HepG2 (cell line): ENCODE measurements at regions not wholly inside any gene's neighbourhood (a gene's known extent, or its start where the extent isn't known, plus 50 kb on each side); places are given as distances from the start of the nearest gene placed in this dataset.

ENCODE experiments used
- ARID5B ChIP-seq: IDR thresholded peaks from 2 replicates; pipeline ENCODE4 v1.4.0; 2020; ENCODE audit warnings: mild to moderate bottlenecking, missing genetic modification reagents
- ATF4 ChIP-seq, 2 experiments: fragments of 450-650 bp in 1 of 2; sonication (generic) in 1 of 2; formaldehyde crosslinking; IDR thresholded peaks; 2 replicates each; pipeline versions ENCODE4 v1.5.0 to v1.8.0; 2020 to 2022; ENCODE audit warnings: mild to moderate bottlenecking in 1 of 2, missing genetic modification reagents in 1 of 2
- BCL6 ChIP-seq: IDR thresholded peaks from 2 replicates; pipeline ENCODE4 v1.6.1; 2016; ENCODE audit warnings: missing genetic modification reagents, missing compliant biosample characterization
- BORCS8-MEF2B ChIP-seq: sonication (generic); formaldehyde crosslinking; IDR thresholded peaks from 2 replicates; pipeline ENCODE4 v1.8.0; 2022; ENCODE audit warnings: mild to moderate bottlenecking, missing genetic modification reagents
- ELF1 ChIP-seq: sonication (generic); formaldehyde crosslinking; IDR thresholded peaks from 2 replicates; pipeline ENCODE4 v1.4.0; 2020; ENCODE audit warnings: missing genetic modification reagents
- FIP1L1 ChIP-seq: fragments of 200-400 bp; formaldehyde crosslinking; IDR thresholded peaks from 2 replicates; pipeline ENCODE4 v1.6.1; 2018; ENCODE audit warnings: low read depth, mild to moderate bottlenecking, low read length, moderate library complexity, borderline replicate concordance; ENCODE audit not compliant: insufficient read depth
- GATAD1 ChIP-seq: IDR thresholded peaks from 2 replicates; pipeline ENCODE4 v1.6.1; 2016; ENCODE audit warnings: missing genetic modification reagents, missing compliant biosample characterization
- GFI1 ChIP-seq: sonication (generic); formaldehyde crosslinking; IDR thresholded peaks from 2 replicates; pipeline ENCODE4 v1.5.0; 2020; ENCODE audit warnings: missing genetic modification reagents, mild to moderate bottlenecking, borderline replicate concordance
- HNRNPUL1 ChIP-seq: fragments of 200-400 bp; formaldehyde crosslinking; IDR thresholded peaks from 2 replicates; pipeline ENCODE4 v1.6.1; 2017; ENCODE audit warnings: low read depth, mild to moderate bottlenecking, low read length, moderate library complexity
- HOMEZ ChIP-seq: IDR thresholded peaks from 2 replicates; pipeline ENCODE4 v1.6.1; 2016; ENCODE audit warnings: low read depth
- MAFK ChIP-seq, 2 experiments: IDR thresholded peaks in 1 of 2; conservative IDR thresholded peaks in 1 of 2; 2 replicates each; pipeline ENCODE4 v1.6.1; 2011; ENCODE audit warnings: improper control_type of control experiment in 2 of 2, low read length in 2 of 2
- MYPOP ChIP-seq: sonication (generic); formaldehyde crosslinking; IDR thresholded peaks from 2 replicates; pipeline ENCODE4 v1.8.1; 2023; ENCODE audit warnings: mild to moderate bottlenecking, moderate library complexity, missing genetic modification reagents
- PCBP1 ChIP-seq: fragments of 200-400 bp; formaldehyde crosslinking; IDR thresholded peaks from 2 replicates; pipeline ENCODE4 v1.6.1; 2017; ENCODE audit warnings: mild to moderate bottlenecking, low read depth, low read length, borderline replicate concordance
- TBX3 ChIP-seq: fragments of 450-650 bp; IDR thresholded peaks from 2 replicates; pipeline ENCODE4 v1.6.1; 2017; ENCODE audit warnings: antibody characterized with exemption, mild to moderate bottlenecking, inconsistent platforms, borderline replicate concordance
- TEF ChIP-seq: sonication (generic); formaldehyde crosslinking; IDR thresholded peaks from 2 replicates; pipeline ENCODE4 v1.5.0; 2020; ENCODE audit warnings: missing genetic modification reagents
- ZBTB1 ChIP-seq: sonication (generic); formaldehyde crosslinking; IDR thresholded peaks from 2 replicates; pipeline ENCODE4 v1.4.0; 2020; ENCODE audit warnings: missing genetic modification reagents, borderline replicate concordance
- ZMYM4 ChIP-seq: sonication (generic); formaldehyde crosslinking; IDR thresholded peaks from 2 replicates; pipeline ENCODE4 v1.8.1; 2023; ENCODE audit warnings: mild to moderate bottlenecking, missing genetic modification reagents
- ZNF121 ChIP-seq: sonication (generic); formaldehyde crosslinking; IDR thresholded peaks from 2 replicates; pipeline ENCODE4 v1.5.0; 2020; ENCODE audit warnings: mild to moderate bottlenecking, missing genetic modification reagents
- ZNF225 ChIP-seq: sonication (generic); formaldehyde crosslinking; IDR thresholded peaks from 2 replicates; pipeline ENCODE4 v1.4.0; 2020; ENCODE audit warnings: mild to moderate bottlenecking, missing genetic modification reagents
- ZNF749 ChIP-seq: sonication (generic); formaldehyde crosslinking; IDR thresholded peaks from 2 replicates; pipeline ENCODE4 v1.8.0; 2022; ENCODE audit warnings: mild to moderate bottlenecking, missing genetic modification reagents, moderate library complexity, borderline replicate concordance
- ZNF816 ChIP-seq: sonication (generic); formaldehyde crosslinking; IDR thresholded peaks from 2 replicates; pipeline ENCODE4 v1.8.0; 2022; ENCODE audit warnings: missing genetic modification reagents, mild to moderate bottlenecking, borderline replicate concordance

- TF ChIP-seq ARID5B (peak; percentile 98), ELF1 (peak; percentile 75), TEF (no peak), ZBTB1 (CRISPR knock-in tag) (no peak), ZNF121 (CRISPR knock-in tag) (peak; percentile 50; the same call in 1 of the 2 replicates), FIP1L1 (no peak), ATF4 (CRISPR knock-in tag; IDR thresholded peaks at IDR 0.05) (0 out of 4 replicates have a peak, but pooled peaks of 1 of the 2 experiments have one; percentile 22), ZMYM4 (CRISPR knock-in tag) (peak; percentile 96), ZNF816 (CRISPR knock-in tag) (0 out of 2 replicates have a peak, but pooled peaks have one; percentile 30), TBX3 (peak; percentile 73; the same call in 1 of the 2 replicates), ZNF749 (peak; percentile 59; the same call in 1 of the 2 replicates), GATAD1 (CRISPR knock-in tag) (0 out of 2 replicates have a peak, but pooled peaks have one; percentile 36), MYPOP (CRISPR knock-in tag) (peak; percentile 68; the same call in 1 of the 2 replicates), HNRNPUL1 (no peak), PCBP1 (no peak), ZNF225 (no peak), BORCS8-MEF2B (CRISPR knock-in tag) (peak; percentile 79; the same call in 1 of the 2 replicates), MAFK (conservative IDR thresholded peaks at IDR 0.05 in 1 of 2, IDR thresholded peaks at IDR 0.05 in 1 of 2; ENCODE audit: low read length in 2 of 2) (peak in 1 of 2 experiments; percentile 9; a peak in 1 of 4 replicates), BCL6 (CRISPR knock-in tag) (peak; percentile 78), GFI1 (CRISPR knock-in tag) (peak; percentile 56; the same call in 1 of the 2 replicates), HOMEZ (CRISPR knock-in tag) (peak; percentile 88)
Measured at GRCh38 chr7:96415293-96415940, 93.5 kb upstream of the SLC25A13 start (continued).
